Activated CD4-positive, alpha-beta memory T cell treated with anti-CD3 and anti-CD28 coated beads for 36 hours (primary cell): ENCODE measurements at regions not wholly inside any gene's neighbourhood (a gene's known extent, or its start where the extent isn't known, plus 50 kb on each side); places are given as distances from the start of the nearest gene placed in this dataset.

Source experiments
- CTCF ChIA-PET: fragments of 350-600 bp; sonication (Branson Sonifier 250); formaldehyde crosslinking; loops from one replicate; lab custom pipeline; 2021; ENCODE audit warnings: antibody characterized with exemption, inconsistent platforms; lab: Charles Lee
- POLR2A ChIA-PET: fragments of 350-600 bp; sonication (Branson Sonifier 250); formaldehyde crosslinking; loops from one replicate; lab custom pipeline; 2021; ENCODE audit warnings: antibody characterized with exemption; lab: Charles Lee
- DNase-seq: peaks from one replicate; pipeline ENCODE4 v3.0.0-alpha.2; 2020
- H3K27ac Mint-ChIP-seq: one replicate; pipeline ENCODE4 v1.8.0; 2021; ENCODE audit warnings: mixed read lengths
- H3K27me3 Mint-ChIP-seq: one replicate; pipeline ENCODE4 v1.8.0; 2021; ENCODE audit warnings: mixed read lengths
- H3K36me3 Mint-ChIP-seq: one replicate; pipeline ENCODE4 v1.8.0; 2021; ENCODE audit warnings: mixed read lengths
- H3K4me1 Mint-ChIP-seq: one replicate; pipeline ENCODE4 v1.8.0; 2021; ENCODE audit warnings: low read depth, mixed read lengths
- H3K4me3 Mint-ChIP-seq: one replicate; pipeline ENCODE4 v1.8.0; 2021; ENCODE audit warnings: mild to moderate bottlenecking, mixed read lengths
- H3K9me3 Mint-ChIP-seq: one replicate; pipeline ENCODE4 v1.8.0; 2021; ENCODE audit warnings: mixed read lengths
- intact Hi-C: fragments of 100-400 bp; cut with micrococcal nuclease; formaldehyde crosslinking; loops from one replicate; pipeline ENCODE4 v1.15.1; 2023

DNA sequence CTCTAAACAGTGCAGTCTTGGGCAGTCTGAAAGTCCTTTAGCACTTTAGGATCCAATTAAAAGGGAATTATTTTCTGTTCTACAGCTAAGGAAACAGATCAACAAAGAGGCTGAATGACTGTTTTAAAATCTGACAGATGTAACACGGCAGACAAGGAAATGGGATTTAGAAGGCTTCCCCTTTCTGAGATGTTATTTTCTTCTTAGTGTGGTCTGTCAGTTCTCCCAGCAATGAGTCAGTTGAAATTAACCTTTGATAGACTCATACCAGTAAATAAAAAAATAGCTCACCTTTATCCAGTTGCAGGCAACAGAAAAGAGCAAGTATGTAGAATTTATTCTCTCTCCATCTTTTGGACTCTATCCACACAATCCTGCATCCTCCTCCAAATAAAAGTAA is 98.1 kb downstream of the NEDD1 start:
- no peak overlapping the region for H3K27ac Mint-ChIP-seq
- no peak overlapping the region for H3K4me3 Mint-ChIP-seq
- POLR2A ChIA-PET, result no interaction called here
- H3K36me3 Mint-ChIP-seq, result no peaks in the 10 kb centered on the region
- peaks cover 8% of the 10 kb centered on the region for H3K27me3 Mint-ChIP-seq
- DNase-seq, result no peak
- no peaks in the 10 kb centered on the region for H3K4me1 Mint-ChIP-seq
- intact Hi-C loops, result no loop called here
- no peaks in the 10 kb centered on the region for H3K9me3 Mint-ChIP-seq
- CTCF ChIA-PET, result no interaction called here

- no peaks in the 10 kb centered on the region for H3K9me3 Mint-ChIP-seq
- H3K4me3 Mint-ChIP-seq, result no peak overlapping the region
- intact Hi-C loops, result no loop called here
- ChIA-PET CTCF (no interaction called here), POLR2A (no interaction called here)
- no peak for DNase-seq
- peaks cover 8% of the 10 kb centered on the region for H3K27me3 Mint-ChIP-seq
- H3K27ac Mint-ChIP-seq, result no peak overlapping the region
- no peaks in the 10 kb centered on the region for H3K4me1 Mint-ChIP-seq
- no peaks in the 10 kb centered on the region for H3K36me3 Mint-ChIP-seq
Measured at GRCh38 chr12:97005646-97006045, 98.6 kb downstream of the NEDD1 start.

- no peaks in the 10 kb centered on the region for H3K9me3 Mint-ChIP-seq
- H3K27me3 Mint-ChIP-seq, result peaks cover 8% of the 10 kb centered on the region
- no peak for DNase-seq
- intact Hi-C loops, result no loop called here
- no peak overlapping the region for H3K4me3 Mint-ChIP-seq
- H3K27ac Mint-ChIP-seq, result no peak overlapping the region
- POLR2A ChIA-PET, result no interaction called here
- no peaks in the 10 kb centered on the region for H3K4me1 Mint-ChIP-seq
- CTCF ChIA-PET, result no interaction called here
- no peaks in the 10 kb centered on the region for H3K36me3 Mint-ChIP-seq
Measured at GRCh38 chr12:97006585-97006984, 99.5 kb downstream of the NEDD1 start.

DNA sequence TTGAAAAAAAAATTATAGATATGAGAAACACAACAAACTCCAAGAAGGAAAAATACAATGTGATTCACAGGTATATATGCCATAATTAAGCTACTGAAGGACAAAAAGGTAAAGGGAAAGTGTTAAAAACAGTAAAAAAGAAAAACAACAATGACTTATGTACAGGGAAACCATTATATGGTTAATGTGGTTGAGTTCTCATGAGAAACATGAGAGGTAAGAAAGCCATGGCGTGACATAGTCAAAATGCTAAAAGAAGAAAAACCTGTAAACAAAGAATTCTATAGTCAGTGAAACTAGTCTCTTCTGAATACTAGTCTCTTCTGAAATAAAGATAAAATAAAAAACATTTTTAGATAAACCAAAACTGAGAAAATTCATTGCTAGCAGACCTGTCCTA is 109.1 kb downstream of the NEDD1 start:
- H3K9me3 Mint-ChIP-seq, result peaks cover 2% of the 10 kb centered on the region
- peaks cover 6% of the 10 kb centered on the region for H3K27me3 Mint-ChIP-seq
- ChIA-PET CTCF (no interaction called here), POLR2A (no interaction called here)
- no peak overlapping the region for H3K4me3 Mint-ChIP-seq
- intact Hi-C loops, result no loop called here
- H3K27ac Mint-ChIP-seq, result no peak overlapping the region
- H3K4me1 Mint-ChIP-seq, result no peaks in the 10 kb centered on the region
- DNase-seq, result no peak
- H3K36me3 Mint-ChIP-seq, result no peaks in the 10 kb centered on the region

DNA sequence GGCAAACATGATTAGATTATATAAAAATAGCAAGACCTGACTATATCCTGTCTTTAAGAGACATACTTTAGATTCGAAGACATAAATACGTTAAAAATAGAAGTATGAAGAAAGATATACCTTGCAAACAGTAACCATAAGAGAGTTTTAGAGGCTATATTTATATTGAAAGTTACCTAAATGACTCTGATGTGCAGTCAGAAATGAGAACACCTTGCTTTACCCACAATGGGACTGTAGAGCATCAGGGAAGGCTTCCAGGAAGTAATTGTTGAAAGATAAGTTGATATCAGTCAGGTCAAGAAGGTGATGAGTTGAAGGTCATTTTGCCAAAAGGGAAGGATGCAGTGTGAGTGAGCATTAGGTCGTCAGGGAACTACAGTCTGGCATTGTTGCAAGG is 110.2 kb downstream of the NEDD1 start:
- ChIA-PET POLR2A (no interaction called here), CTCF (no interaction called here)
- DNase-seq, result no peak
- intact Hi-C loops, result no loop called here
- H3K27ac Mint-ChIP-seq, result no peak overlapping the region
- H3K9me3 Mint-ChIP-seq, result peaks cover 2% of the 10 kb centered on the region
- peaks cover 6% of the 10 kb centered on the region for H3K27me3 Mint-ChIP-seq
- no peaks in the 10 kb centered on the region for H3K4me1 Mint-ChIP-seq
- no peak overlapping the region for H3K4me3 Mint-ChIP-seq
- no peaks in the 10 kb centered on the region for H3K36me3 Mint-ChIP-seq

DNA sequence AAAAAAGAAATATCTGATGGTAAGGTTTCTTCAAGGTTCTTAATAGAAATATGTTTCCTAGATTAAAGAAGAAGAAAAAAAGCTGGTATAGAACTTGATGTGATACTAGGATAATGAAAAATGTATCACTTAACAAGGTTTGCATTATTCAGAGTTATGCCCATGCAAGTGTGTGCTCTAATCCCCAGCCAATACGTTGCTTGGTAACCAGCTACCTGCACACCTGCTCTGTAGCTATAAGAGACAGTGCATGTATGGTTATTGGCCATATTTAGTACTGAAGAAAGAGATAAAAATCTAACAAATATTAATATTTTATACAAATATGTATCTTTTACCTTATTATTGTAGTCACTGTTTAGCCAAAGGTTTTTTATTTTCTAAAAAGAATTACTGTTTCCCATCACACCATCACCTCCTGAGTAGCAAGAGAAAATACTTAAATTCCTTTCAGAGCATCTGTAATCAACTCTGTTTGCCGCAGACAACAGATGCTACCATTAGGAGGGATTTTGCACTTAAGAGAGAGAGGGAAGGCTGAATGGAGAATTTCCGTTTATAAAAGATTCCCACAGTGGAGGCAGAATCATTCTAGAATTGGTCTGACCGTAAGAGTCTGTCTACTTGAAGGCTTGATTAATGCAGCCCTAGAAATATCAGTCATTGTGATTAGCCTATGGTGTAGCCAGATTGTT is 115.6 kb downstream of the NEDD1 start:
- H3K4me1 Mint-ChIP-seq, result no peaks in the 10 kb centered on the region
- H3K9me3 Mint-ChIP-seq, result no peaks in the 10 kb centered on the region
- DNase-seq, result no peak
- peaks cover 2% of the 10 kb centered on the region for H3K27me3 Mint-ChIP-seq
- ChIA-PET CTCF (no interaction called here), POLR2A (no interaction called here)
- H3K27ac Mint-ChIP-seq, result no peak overlapping the region
- intact Hi-C loops, result no loop called here
- H3K4me3 Mint-ChIP-seq, result no peak overlapping the region
- H3K36me3 Mint-ChIP-seq, result no peaks in the 10 kb centered on the region

GRCh38 chr12:97024393-97024792 is 117.3 kb downstream of the NEDD1 start:
- intact Hi-C loops, result no loop called here
- DNase-seq, result no peak
- no peaks in the 10 kb centered on the region for H3K27me3 Mint-ChIP-seq
- no peak overlapping the region for H3K4me3 Mint-ChIP-seq
- ChIA-PET POLR2A (no interaction called here), CTCF (interaction anchor here (1.0 kb wide), 1 partner anchor 40 kb away, joined by 4 read pairs; no protein-coding TSS in a partner anchor)
- H3K9me3 Mint-ChIP-seq, result no peaks in the 10 kb centered on the region
- no peaks in the 10 kb centered on the region for H3K36me3 Mint-ChIP-seq
- no peaks in the 10 kb centered on the region for H3K4me1 Mint-ChIP-seq
- no peak overlapping the region for H3K27ac Mint-ChIP-seq

DNA sequence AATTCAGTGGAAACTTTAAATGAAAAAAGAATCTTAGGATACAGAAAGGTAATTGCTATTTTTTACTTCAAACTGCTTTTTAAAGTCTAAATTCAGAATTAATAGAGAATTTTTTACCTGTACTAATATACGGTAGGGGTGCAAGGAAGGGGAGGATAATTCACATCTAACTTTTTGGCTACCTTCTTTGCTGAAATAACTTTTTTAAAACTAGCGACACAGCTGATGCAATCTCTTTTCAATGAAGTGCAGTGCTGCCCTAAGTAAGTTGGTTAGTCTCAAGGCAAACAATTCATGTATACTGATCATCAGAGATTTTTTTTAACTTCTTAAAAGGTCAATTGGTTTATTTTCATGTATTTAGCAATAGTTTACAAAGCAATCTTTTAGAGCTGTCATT is 119.8 kb downstream of the NEDD1 start:
- no peak for DNase-seq
- ChIA-PET CTCF (no interaction called here), POLR2A (no interaction called here)
- intact Hi-C loops, result no loop called here
- Mint-ChIP-seq H3K4me3 (no peak overlapping the region), H3K4me1 (no peaks in the 10 kb centered on the region), H3K9me3 (no peaks in the 10 kb centered on the region), H3K27me3 (peaks cover 3% of the 10 kb centered on the region), H3K36me3 (no peaks in the 10 kb centered on the region), H3K27ac (no peak overlapping the region)

- peaks cover 3% of the 10 kb centered on the region for H3K27me3 Mint-ChIP-seq
- no peaks in the 10 kb centered on the region for H3K4me1 Mint-ChIP-seq
- H3K4me3 Mint-ChIP-seq, result no peak overlapping the region
- no peaks in the 10 kb centered on the region for H3K36me3 Mint-ChIP-seq
- no peaks in the 10 kb centered on the region for H3K9me3 Mint-ChIP-seq
- ChIA-PET POLR2A (no interaction called here), CTCF (no interaction called here)
- H3K27ac Mint-ChIP-seq, result no peak overlapping the region
- DNase-seq, result no peak
- intact Hi-C loops, result no loop called here
Measured at GRCh38 chr12:97027482-97027881, 120.4 kb downstream of the NEDD1 start.

GRCh38 chr12:97038131-97038530 is 131.1 kb downstream of the NEDD1 start:
- ChIA-PET CTCF (no interaction called here), POLR2A (no interaction called here)
- DNase-seq, result no peak
- H3K27me3 Mint-ChIP-seq, result peaks cover 4% of the 10 kb centered on the region
- no peaks in the 10 kb centered on the region for H3K9me3 Mint-ChIP-seq
- no peaks in the 10 kb centered on the region for H3K4me1 Mint-ChIP-seq
- H3K4me3 Mint-ChIP-seq, result no peak overlapping the region
- H3K36me3 Mint-ChIP-seq, result no peaks in the 10 kb centered on the region
- intact Hi-C loops, result no loop called here
- H3K27ac Mint-ChIP-seq, result no peak overlapping the region

GRCh38 chr12:97038834-97039233 is 131.8 kb downstream of the NEDD1 start:
- intact Hi-C loops, result no loop called here
- Mint-ChIP-seq H3K9me3 (no peaks in the 10 kb centered on the region), H3K27ac (no peak overlapping the region), H3K4me3 (no peak overlapping the region), H3K27me3 (peaks cover 2% of the 10 kb centered on the region), H3K36me3 (no peaks in the 10 kb centered on the region), H3K4me1 (no peaks in the 10 kb centered on the region)
- no peak for DNase-seq
- ChIA-PET POLR2A (no interaction called here), CTCF (no interaction called here)

- no peaks in the 10 kb centered on the region for H3K9me3 Mint-ChIP-seq
- no peaks in the 10 kb centered on the region for H3K4me1 Mint-ChIP-seq
- CTCF ChIA-PET, result no interaction called here
- no peak overlapping the region for H3K27ac Mint-ChIP-seq
- intact Hi-C loops, result no loop called here
- POLR2A ChIA-PET, result no interaction called here
- no peaks in the 10 kb centered on the region for H3K36me3 Mint-ChIP-seq
- H3K27me3 Mint-ChIP-seq, result peaks cover 4% of the 10 kb centered on the region
- H3K4me3 Mint-ChIP-seq, result no peak overlapping the region
- no peak for DNase-seq
Measured at GRCh38 chr12:97046901-97047300, 139.8 kb downstream of the NEDD1 start.

DNA sequence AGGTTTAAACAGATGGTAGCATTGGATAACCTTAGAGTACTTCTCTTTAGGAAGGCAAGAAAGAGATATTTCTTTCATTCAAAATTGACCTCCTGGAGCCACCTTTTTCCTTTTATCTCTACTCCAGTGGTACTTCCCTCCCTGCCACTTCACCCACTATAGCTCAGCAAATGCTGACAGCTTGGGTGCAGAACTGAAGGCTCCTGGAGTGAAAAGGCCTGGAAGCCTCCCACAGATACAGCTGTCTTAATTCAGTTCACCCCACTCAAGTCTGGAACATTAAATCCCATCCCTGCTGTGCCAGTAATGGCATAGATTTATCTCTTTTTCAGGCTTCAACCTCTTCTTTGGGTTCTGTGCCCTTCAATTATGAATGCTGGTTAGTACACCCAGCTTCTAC is 140.3 kb downstream of the NEDD1 start:
- ChIA-PET CTCF (no interaction called here), POLR2A (no interaction called here)
- H3K4me1 Mint-ChIP-seq, result no peaks in the 10 kb centered on the region
- H3K4me3 Mint-ChIP-seq, result no peak overlapping the region
- DNase-seq, result no peak
- H3K36me3 Mint-ChIP-seq, result no peaks in the 10 kb centered on the region
- H3K9me3 Mint-ChIP-seq, result no peaks in the 10 kb centered on the region
- peaks cover 4% of the 10 kb centered on the region for H3K27me3 Mint-ChIP-seq
- H3K27ac Mint-ChIP-seq, result no peak overlapping the region
- intact Hi-C loops, result no loop called here
